ENCODE measurements at regions not wholly inside any gene's neighbourhood (a gene's known extent, or its start where the extent isn't known, plus 50 kb on each side); places are given as distances from the start of the nearest gene placed in this dataset.
"Not testable (repeated sequence)": the region's sequence is repeated elsewhere in the genome, so short reads cannot be mapped to it uniquely, and the experiment has no call there.

- no peak overlapping the region for H4K8ac ChIP-seq (ENCODE audit: low read length)
- H3K4ac ChIP-seq (ENCODE audit: low read depth in 1 of 2, low read length in 2 of 2), result no peak overlapping the region
- no peak overlapping the region for H3K4me2 ChIP-seq (ENCODE audit: low read length, poor library complexity, severe bottlenecking)
- H2BK5ac ChIP-seq (ENCODE audit: low read depth, low read length, poor library complexity, severe bottlenecking), result no peak overlapping the region
- no peak for DNase-seq
- H3K18ac ChIP-seq (ENCODE audit: low read depth in 1 of 2, low read length in 2 of 2), result no peak overlapping the region
- no peak overlapping the region for H3K9ac ChIP-seq (ENCODE audit: low read length)
- H3K9me3 ChIP-seq (ENCODE audit: control insufficient read depth, low read length), result no peaks in the 10 kb centered on the region
- H3K27ac ChIP-seq (ENCODE audit: low read length, poor library complexity, severe bottlenecking), result no peak overlapping the region
- no peak overlapping the region for H3K14ac ChIP-seq (ENCODE audit: low read length in 2 of 2)
- no peak overlapping the region for H2AFZ ChIP-seq (ENCODE audit: low read depth, low read length)
- no peak overlapping the region for H2BK12ac ChIP-seq (ENCODE audit: low read length in 2 of 2)
- H2BK15ac ChIP-seq (ENCODE audit: low read depth, poor library complexity, severe bottlenecking), result no peak overlapping the region
- no peak overlapping the region for H3K4me3 ChIP-seq (ENCODE audit: insufficient read depth in 1 of 2, low read depth in 1 of 2, low read length in 2 of 2)
- H3K23ac ChIP-seq (ENCODE audit: low read length in 2 of 2), result no peak overlapping the region
- no peaks in the 10 kb centered on the region for H3K4me1 ChIP-seq (ENCODE audit: control insufficient read depth, insufficient read depth, low read depth, low read length)
- WGBS, result no CpG with 5 or more reads among the region's 1 CpG
- H2AK5ac ChIP-seq (ENCODE audit: low read length, severe bottlenecking), result no peak overlapping the region
- H3K27me3 ChIP-seq (ENCODE audit: control insufficient read depth in 1 of 2, insufficient read depth in 1 of 2, low read length in 2 of 2), result no peaks in the 10 kb centered on the region
- no peak overlapping the region for H4K91ac ChIP-seq (ENCODE audit: low read length)
- H3K79me1 ChIP-seq (replicated peaks; ENCODE audit: low read length, poor library complexity, severe bottlenecking), result no peaks in the 10 kb centered on the region
- no peak overlapping the region for H2BK120ac ChIP-seq (ENCODE audit: low read depth, low read length)
- H3K36me3 ChIP-seq (ENCODE audit: control insufficient read depth in 1 of 2, insufficient read depth in 2 of 2, low read depth in 1 of 2, low read length in 2 of 2), result no peaks in the 10 kb centered on the region
These were observed 292.8 kb downstream of the TTC6 start for GRCh38 chr14:37888234-37888633.

GRCh38 chr14:37889087-37889486, 293.7 kb downstream of the TTC6 start:
- H3K36me3 ChIP-seq (ENCODE audit: control insufficient read depth in 1 of 2, insufficient read depth in 2 of 2, low read depth in 1 of 2, low read length in 2 of 2), result no peaks in the 10 kb centered on the region
- no peak overlapping the region for H2BK12ac ChIP-seq (ENCODE audit: low read length in 2 of 2)
- H3K27me3 ChIP-seq (ENCODE audit: control insufficient read depth in 1 of 2, insufficient read depth in 1 of 2, low read length in 2 of 2), result peaks cover 0 to under 1% of the 10 kb centered on the region in 2 experiments
- no peak overlapping the region for H3K4ac ChIP-seq (ENCODE audit: low read depth in 1 of 2, low read length in 2 of 2)
- no peak overlapping the region for H2BK15ac ChIP-seq (ENCODE audit: low read depth, poor library complexity, severe bottlenecking)
- no peak overlapping the region for H3K14ac ChIP-seq (ENCODE audit: low read length in 2 of 2)
- WGBS, result 58% methylated on average over 5 of the region's 5 CpGs
- no peak overlapping the region for H3K18ac ChIP-seq (ENCODE audit: low read depth in 1 of 2, low read length in 2 of 2)
- H2AFZ ChIP-seq (ENCODE audit: low read depth, low read length), result no peak overlapping the region
- H3K9me3 ChIP-seq (ENCODE audit: control insufficient read depth, low read length), result no peaks in the 10 kb centered on the region
- H2AK5ac ChIP-seq (ENCODE audit: low read length, severe bottlenecking), result no peak overlapping the region
- no peak overlapping the region for H2BK120ac ChIP-seq (ENCODE audit: low read depth, low read length)
- no peak for DNase-seq
- no peak overlapping the region for H3K4me3 ChIP-seq (ENCODE audit: insufficient read depth in 1 of 2, low read depth in 1 of 2, low read length in 2 of 2)
- H3K79me1 ChIP-seq (replicated peaks; ENCODE audit: low read length, poor library complexity, severe bottlenecking), result no peaks in the 10 kb centered on the region
- no peak overlapping the region for H4K91ac ChIP-seq (ENCODE audit: low read length)
- no peak overlapping the region for H3K9ac ChIP-seq (ENCODE audit: low read length)
- no peak overlapping the region for H3K23ac ChIP-seq (ENCODE audit: low read length in 2 of 2)
- H3K4me2 ChIP-seq (ENCODE audit: low read length, poor library complexity, severe bottlenecking), result no peak overlapping the region
- H3K27ac ChIP-seq (ENCODE audit: low read length, poor library complexity, severe bottlenecking), result no peak overlapping the region
- H3K4me1 ChIP-seq (ENCODE audit: control insufficient read depth, insufficient read depth, low read depth, low read length), result no peaks in the 10 kb centered on the region
- no peak overlapping the region for H2BK5ac ChIP-seq (ENCODE audit: low read depth, low read length, poor library complexity, severe bottlenecking)
- H4K8ac ChIP-seq (ENCODE audit: low read length), result no peak overlapping the region

- Histone ChIP-seq H3K79me1 (replicated peaks; ENCODE audit: low read length, poor library complexity, severe bottlenecking) (no peaks in the 10 kb centered on the region), H3K4me3 (ENCODE audit: insufficient read depth in 1 of 2, low read depth in 1 of 2, low read length in 2 of 2) (no peak overlapping the region), H3K9me3 (ENCODE audit: control insufficient read depth, low read length) (no peaks in the 10 kb centered on the region), H4K91ac (ENCODE audit: low read length) (no peak overlapping the region), H3K9ac (ENCODE audit: low read length) (no peak overlapping the region), H2BK12ac (ENCODE audit: low read length in 2 of 2) (no peak overlapping the region), H3K4me2 (ENCODE audit: low read length, poor library complexity, severe bottlenecking) (no peak overlapping the region), H2AFZ (ENCODE audit: low read depth, low read length) (no peak overlapping the region), H3K36me3 (ENCODE audit: control insufficient read depth in 1 of 2, insufficient read depth in 2 of 2, low read depth in 1 of 2, low read length in 2 of 2) (no peaks in the 10 kb centered on the region), H2BK120ac (ENCODE audit: low read depth, low read length) (no peak overlapping the region), H2BK15ac (ENCODE audit: low read depth, poor library complexity, severe bottlenecking) (no peak overlapping the region), H2BK5ac (ENCODE audit: low read depth, low read length, poor library complexity, severe bottlenecking) (no peak overlapping the region), H3K4me1 (ENCODE audit: control insufficient read depth, insufficient read depth, low read depth, low read length) (no peaks in the 10 kb centered on the region), H2AK5ac (ENCODE audit: low read length, severe bottlenecking) (no peak overlapping the region), H3K14ac (ENCODE audit: low read length in 2 of 2) (no peak overlapping the region), H3K4ac (ENCODE audit: low read depth in 1 of 2, low read length in 2 of 2) (no peak overlapping the region), H3K23ac (ENCODE audit: low read length in 2 of 2) (no peak overlapping the region), H3K18ac (ENCODE audit: low read depth in 1 of 2, low read length in 2 of 2) (no peak overlapping the region), H3K27me3 (ENCODE audit: control insufficient read depth in 1 of 2, insufficient read depth in 1 of 2, low read length in 2 of 2) (peaks cover 0 to 5% of the 10 kb centered on the region in 2 experiments), H4K8ac (ENCODE audit: low read length) (no peak overlapping the region), H3K27ac (ENCODE audit: low read length, poor library complexity, severe bottlenecking) (no peak overlapping the region)
- no CpG with 5 or more reads among the region's 1 CpG for WGBS
- no peak for DNase-seq
These were observed 294.7 kb downstream of the TTC6 start for GRCh38 chr14:37890095-37890494.

- H3K4me1 ChIP-seq (ENCODE audit: control insufficient read depth, insufficient read depth, low read depth, low read length); H4K91ac ChIP-seq (ENCODE audit: low read length); H2BK12ac ChIP-seq (ENCODE audit: low read length in 2 of 2); H2AK5ac ChIP-seq (ENCODE audit: low read length, severe bottlenecking); H3K4ac ChIP-seq (ENCODE audit: low read depth in 1 of 2, low read length in 2 of 2); H2AFZ ChIP-seq (ENCODE audit: low read depth, low read length); H3K36me3 ChIP-seq (ENCODE audit: control insufficient read depth in 1 of 2, insufficient read depth in 2 of 2, low read depth in 1 of 2, low read length in 2 of 2); H3K23ac ChIP-seq (ENCODE audit: low read length in 2 of 2); H2BK120ac ChIP-seq (ENCODE audit: low read depth, low read length); H3K27me3 ChIP-seq (ENCODE audit: control insufficient read depth in 1 of 2, insufficient read depth in 1 of 2, low read length in 2 of 2); H3K4me3 ChIP-seq (ENCODE audit: insufficient read depth in 1 of 2, low read depth in 1 of 2, low read length in 2 of 2); H3K27ac ChIP-seq (ENCODE audit: low read length, poor library complexity, severe bottlenecking); H3K79me1 ChIP-seq (replicated peaks; ENCODE audit: low read length, poor library complexity, severe bottlenecking); H3K14ac ChIP-seq (ENCODE audit: low read length in 2 of 2); H3K18ac ChIP-seq (ENCODE audit: low read depth in 1 of 2, low read length in 2 of 2); H2BK5ac ChIP-seq (ENCODE audit: low read depth, low read length, poor library complexity, severe bottlenecking); H4K8ac ChIP-seq (ENCODE audit: low read length); H3K4me2 ChIP-seq (ENCODE audit: low read length, poor library complexity, severe bottlenecking); DNase-seq; H3K9me3 ChIP-seq (ENCODE audit: control insufficient read depth, low read length); H2BK15ac ChIP-seq (ENCODE audit: low read depth, poor library complexity, severe bottlenecking); H3K9ac ChIP-seq (ENCODE audit: low read length): not testable (repeated sequence)
- 91% methylated on average over 1 of the region's 1 CpG for WGBS
These were observed 296.1 kb downstream of the TTC6 start for GRCh38 chr14:37891500-37891899.

All from mesenchymal stem cell (in vitro differentiated cells and primary cell).